Natural killer cell (primary cell): ENCODE measurements at regions not wholly inside any gene's neighbourhood (a gene's known extent, or its start where the extent isn't known, plus 50 kb on each side); places are given as distances from the start of the nearest gene placed in this dataset.

Source experiments
- ATAC-seq, 3 donors: fragments of 150-1000 bp in 2 of 3; fragments of 200-7000 bp in 1 of 3; cut with Tn5 transposase; 1 replicate in 1 of 3; 2 replicates in 2 of 3; pipeline ENCODE4 v1.10.0; 2021; ENCODE audit warnings: mild to moderate bottlenecking in 2 of 3, moderate library complexity in 2 of 3
- DNase-seq, 2 donors: peaks; one replicate each; pipeline versions ENCODE4 v3.0.0 to v3.0.0-alpha.2; 2013 to 2021; ENCODE audit warnings: mixed read lengths in 1 of 2
- H3K27ac ChIP-seq: one replicate; pipeline ENCODE4 v1.5.1; 2013; ENCODE audit warnings: mild to moderate bottlenecking, low read length
- H3K27me3 ChIP-seq: one replicate; pipeline ENCODE4 v1.6.1; 2013; ENCODE audit warnings: low read length; ENCODE audit not compliant: control insufficient read depth, insufficient read depth
- H3K36me3 ChIP-seq: one replicate; pipeline ENCODE4 v1.6.1; 2013; ENCODE audit warnings: low read length; ENCODE audit not compliant: control insufficient read depth, insufficient read depth
- H3K4me1 ChIP-seq: one replicate; pipeline ENCODE4 v1.6.1; 2013; ENCODE audit warnings: low read length; ENCODE audit not compliant: control insufficient read depth, insufficient read depth
- H3K4me3 ChIP-seq: one replicate; pipeline ENCODE4 v1.5.1; 2013; ENCODE audit warnings: low read length
- H3K9me3 ChIP-seq: one replicate; pipeline ENCODE4 v1.6.1; 2013; ENCODE audit warnings: low read length; ENCODE audit not compliant: control insufficient read depth, insufficient read depth
- H3K27ac Mint-ChIP-seq, 2 donors: one replicate each; pipeline ENCODE4 v1.8.0; 2022; ENCODE audit warnings: mild to moderate bottlenecking in 2 of 2, mixed read lengths in 2 of 2, moderate library complexity in 1 of 2
- H3K27me3 Mint-ChIP-seq, 2 donors: one replicate each; pipeline ENCODE4 v1.8.0; 2022; ENCODE audit warnings: low read depth in 2 of 2, mixed read lengths in 2 of 2
- H3K36me3 Mint-ChIP-seq: one replicate; pipeline ENCODE4 v1.8.0; 2022; ENCODE audit warnings: mixed read lengths
- H3K4me1 Mint-ChIP-seq, 2 donors: one replicate each; pipeline ENCODE4 v1.8.0; 2022; ENCODE audit warnings: mixed read lengths in 2 of 2
- H3K4me3 Mint-ChIP-seq: one replicate; pipeline ENCODE4 v1.8.0; 2022; ENCODE audit warnings: mild to moderate bottlenecking, moderate library complexity, mixed read lengths
- H3K9me3 Mint-ChIP-seq, 2 donors: one replicate each; pipeline ENCODE4 v1.8.0; 2022; ENCODE audit warnings: mixed read lengths in 2 of 2
- CTCF ChIP-seq: fragments of 200-600 bp; IDR thresholded peaks from one replicate; pipeline ENCODE4 v1.8.0; 2022; ENCODE audit warnings: antibody characterized with exemption
- WGBS: methylation state at CpG from one replicate; pipeline ENCODE4 v1.1.7; 2013; ENCODE audit warnings: missing lambda C conversion rate; ENCODE audit not compliant: insufficient coverage; 5-methylcytosine and 5-hydroxymethylcytosine counted together
- intact Hi-C: fragments of 100-400 bp; cut with micrococcal nuclease; formaldehyde crosslinking; loops from one replicate; pipeline ENCODE4 v1.14.2; 2022

- no peak overlapping the region for H3K27ac ChIP-seq
- Mint-ChIP-seq H3K4me3 (no peak overlapping the region), H3K27ac (no peak overlapping the region), H3K36me3 (no peaks in the 10 kb centered on the region), H3K9me3 (peaks cover 9% of the 10 kb centered on the region in 2 donors), H3K4me1 (no peaks in the 10 kb centered on the region), H3K27me3 (no peaks in the 10 kb centered on the region)
- H3K36me3 ChIP-seq, result no peaks in the 10 kb centered on the region
- ATAC-seq (no peak), DNase-seq (no peak)
- intact Hi-C loops, result no loop called here
- no peak overlapping the region for H3K4me3 ChIP-seq
- H3K27me3 ChIP-seq, result no peaks in the 10 kb centered on the region
- no peaks in the 10 kb centered on the region for H3K9me3 ChIP-seq
- H3K4me1 ChIP-seq, result no peaks in the 10 kb centered on the region
- no peak for TF ChIP-seq CTCF
Observed at GRCh38 chr14:30331030-30331429, 227.9 kb upstream of the G2E3 start.

- intact Hi-C loops, result no loop called here
- ATAC-seq, result no peak
- no peaks in the 10 kb centered on the region for H3K27me3 Mint-ChIP-seq
- no peaks in the 10 kb centered on the region for H3K27me3 ChIP-seq
- H3K36me3 ChIP-seq, result no peaks in the 10 kb centered on the region
- H3K4me1 ChIP-seq, result no peaks in the 10 kb centered on the region
- H3K36me3 Mint-ChIP-seq, result no peaks in the 10 kb centered on the region
- TF ChIP-seq CTCF, result no peak
- no peak overlapping the region for H3K4me3 ChIP-seq
- no peak for DNase-seq
- H3K9me3 ChIP-seq, result no peaks in the 10 kb centered on the region
- no peak overlapping the region for H3K27ac Mint-ChIP-seq
- no peak overlapping the region for H3K27ac ChIP-seq
- peaks cover 9% of the 10 kb centered on the region in 2 donors for H3K9me3 Mint-ChIP-seq
- H3K4me1 Mint-ChIP-seq, result no peaks in the 10 kb centered on the region
- H3K4me3 Mint-ChIP-seq, result no peak overlapping the region
Observed at GRCh38 chr14:30332374-30332773, 226.6 kb upstream of the G2E3 start.

GRCh38 chr14:30333934-30334333 lies 225.0 kb upstream of the G2E3 start:
- Mint-ChIP-seq H3K36me3 (no peaks in the 10 kb centered on the region), H3K9me3 (peaks cover 7 to 9% of the 10 kb centered on the region in 2 donors), H3K4me3 (no peak overlapping the region), H3K27me3 (no peaks in the 10 kb centered on the region), H3K27ac (no peak overlapping the region), H3K4me1 (no peaks in the 10 kb centered on the region)
- no peak overlapping the region for H3K4me3 ChIP-seq
- no peaks in the 10 kb centered on the region for H3K4me1 ChIP-seq
- intact Hi-C loops, result no loop called here
- TF ChIP-seq CTCF, result no peak
- WGBS, result 40% methylated on average over 1 of the region's 2 CpGs
- no peak overlapping the region for H3K27ac ChIP-seq
- ATAC-seq (no peak), DNase-seq (no peak)
- H3K36me3 ChIP-seq, result no peaks in the 10 kb centered on the region
- no peaks in the 10 kb centered on the region for H3K9me3 ChIP-seq
- H3K27me3 ChIP-seq, result no peaks in the 10 kb centered on the region

- 62% methylated on average over 2 of the region's 5 CpGs for WGBS
- Histone ChIP-seq H3K4me1 (no peaks in the 10 kb centered on the region), H3K9me3 (no peaks in the 10 kb centered on the region), H3K4me3 (no peak overlapping the region), H3K36me3 (no peaks in the 10 kb centered on the region), H3K27me3 (no peaks in the 10 kb centered on the region), H3K27ac (no peak overlapping the region)
- Mint-ChIP-seq H3K4me3 (no peak overlapping the region), H3K27me3 (no peaks in the 10 kb centered on the region), H3K27ac (no peak overlapping the region), H3K9me3 (peaks cover 3 to 9% of the 10 kb centered on the region in 2 donors), H3K36me3 (no peaks in the 10 kb centered on the region), H3K4me1 (no peaks in the 10 kb centered on the region)
- TF ChIP-seq CTCF, result no peak
- DNase-seq (no peak), ATAC-seq (no peak)
- intact Hi-C loops, result no loop called here
Observed at GRCh38 chr14:30337456-30337855, 221.5 kb upstream of the G2E3 start.
